OCI-M2 (cell line): ENCODE measurements at regions not wholly inside any gene's neighbourhood (a gene's known extent, or its start where the extent isn't known, plus 50 kb on each side); places are given as distances from the start of the nearest gene placed in this dataset.
"Not testable (repeated sequence)": the region's sequence is repeated elsewhere in the genome, so short reads cannot be mapped to it uniquely, and the experiment has no call there.

Experiments
- DNase-seq: peaks from one replicate; lab custom pipeline; 2025; ENCODE audit not compliant: unreplicated experiment; lab: John Stamatoyannopoulos, UW

DNA sequence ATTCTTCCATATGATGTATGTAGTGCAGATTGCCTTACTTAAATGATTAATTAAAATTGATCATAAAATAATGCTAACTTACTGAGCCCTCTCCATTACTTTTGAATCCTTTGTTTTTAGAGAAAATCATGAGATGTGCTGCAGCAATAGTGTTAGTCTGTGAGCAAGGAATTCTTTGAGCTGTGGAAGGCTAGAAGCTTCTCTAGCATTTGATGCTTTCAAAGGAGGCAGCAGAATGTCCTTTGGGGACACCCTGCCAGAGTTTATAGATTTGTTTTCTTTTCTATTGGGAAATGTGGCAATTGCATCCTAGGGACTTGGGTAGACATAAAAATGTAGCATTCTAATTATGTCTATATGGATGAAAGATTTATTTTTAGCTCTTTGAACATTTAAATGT lies 284.1 kb upstream of the SMIM30 start:
- no peak for DNase-seq

DNA sequence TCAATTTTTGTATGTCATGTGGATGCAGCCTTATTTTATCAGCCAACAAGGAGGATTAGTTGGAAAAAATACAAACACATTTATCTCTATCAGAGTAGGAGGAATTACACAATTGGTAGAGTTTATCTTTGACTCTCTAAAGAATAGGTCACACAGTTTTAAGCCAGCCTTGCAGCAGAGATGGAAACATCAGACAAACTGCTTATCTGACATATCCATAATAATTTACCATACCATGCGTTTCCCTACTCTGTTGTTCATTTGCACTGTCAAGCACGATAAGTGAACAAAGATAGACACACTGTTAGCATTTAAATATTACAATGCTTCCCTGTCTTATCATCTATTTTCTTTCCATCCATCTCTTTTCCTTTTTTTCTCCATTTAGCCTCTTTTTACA lies 283.7 kb upstream of the SMIM30 start:
- DNase-seq, result no peak

DNA sequence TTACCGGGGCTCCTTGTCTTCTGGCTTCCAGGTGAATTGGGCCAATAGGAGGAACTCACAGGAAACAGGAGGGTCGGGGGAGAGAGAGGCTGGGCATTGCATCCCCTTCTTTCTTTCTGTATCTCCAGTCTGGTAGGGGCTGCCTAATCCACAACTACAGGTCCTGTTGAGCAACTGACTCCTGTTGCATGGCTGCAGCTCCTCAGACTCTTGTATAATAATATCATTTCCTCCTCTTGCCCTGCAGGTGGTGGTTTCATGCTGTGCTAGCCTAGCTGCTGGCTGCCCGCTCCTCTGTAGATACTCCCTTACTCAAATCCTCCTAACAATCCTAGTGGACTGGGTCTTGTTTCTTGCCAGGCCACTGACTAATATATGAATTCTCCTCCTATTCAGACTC lies 276.5 kb upstream of the SMIM30 start:
- DNase-seq, result no peak

DNA sequence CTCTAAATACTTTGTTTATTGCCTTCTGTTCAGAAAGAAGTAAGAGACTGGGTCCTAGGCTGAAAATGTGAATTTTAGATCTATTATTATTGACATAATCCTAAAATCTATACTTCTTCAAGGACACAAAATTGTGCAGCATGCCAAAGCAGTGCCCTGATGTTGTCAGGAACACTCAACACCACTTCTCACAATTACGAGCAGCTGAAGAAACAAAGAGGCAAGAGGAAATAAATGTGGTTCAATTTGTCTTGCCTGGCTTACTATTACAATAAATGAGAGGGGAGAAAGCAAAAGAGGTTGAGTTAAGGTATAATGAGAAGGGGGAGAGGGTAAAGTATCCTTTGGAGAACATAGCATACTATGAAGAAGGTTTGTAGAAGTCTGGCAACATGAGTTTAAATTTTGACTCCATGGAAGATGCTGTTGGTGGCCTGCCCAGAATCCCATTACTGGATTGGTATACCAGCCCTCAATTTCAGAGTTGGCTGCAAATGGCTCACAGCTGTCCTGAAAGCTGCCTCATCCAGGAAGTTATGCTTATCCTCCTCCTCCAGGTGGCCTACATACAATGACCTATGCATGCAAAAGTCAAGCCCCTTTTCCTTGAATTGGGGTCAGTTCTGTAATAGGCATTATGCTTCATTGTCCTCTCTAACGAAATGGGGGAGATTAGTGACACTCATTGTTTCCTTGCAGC lies 274.6 kb upstream of the SMIM30 start:
- no peak for DNase-seq

DNA sequence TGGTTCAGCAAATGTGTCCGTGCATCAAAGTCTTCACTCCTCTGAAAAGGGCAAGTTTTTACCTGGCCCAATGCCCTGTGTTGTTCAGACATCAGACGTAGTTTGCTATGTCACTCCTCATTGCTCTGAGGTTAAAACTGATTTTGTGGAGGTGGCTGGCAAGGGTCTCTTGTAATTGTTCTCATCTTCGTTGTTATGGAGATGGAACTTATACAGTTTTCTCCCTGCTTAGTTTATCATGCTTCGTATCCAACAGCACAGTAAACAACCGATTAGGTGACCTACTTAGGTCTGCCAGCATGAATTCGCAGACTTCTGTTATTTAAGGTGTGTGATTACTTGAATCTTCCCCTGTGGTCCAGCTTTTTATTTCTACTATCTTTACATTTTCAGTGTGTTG lies 274.1 kb upstream of the SMIM30 start:
- no peak for DNase-seq

DNA sequence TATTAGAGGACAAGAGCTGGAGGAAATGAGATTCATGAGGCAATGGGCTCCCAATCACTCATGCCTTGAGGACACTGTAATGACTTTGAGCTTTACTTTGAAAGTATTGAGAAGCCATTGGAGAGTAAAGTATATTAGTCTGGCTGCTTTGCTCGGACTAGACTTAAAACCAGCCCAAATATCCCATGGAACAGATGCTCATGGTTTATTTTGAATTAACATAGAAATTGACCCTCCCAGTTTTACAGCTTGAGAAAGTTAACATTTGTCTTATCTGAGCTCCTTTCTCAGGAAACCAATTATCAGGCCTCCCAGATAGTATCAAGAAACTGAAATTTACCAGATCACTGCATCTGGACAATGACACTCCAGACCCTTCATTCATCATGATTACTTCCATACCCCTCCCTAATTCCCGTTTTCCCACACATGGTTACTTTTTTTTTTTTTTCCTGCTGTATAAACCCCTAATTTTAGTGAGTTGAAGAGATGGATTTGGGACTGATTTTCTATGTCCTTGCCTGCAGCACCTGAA lies 270.8 kb upstream of the SMIM30 start:
- no peak for DNase-seq

DNA sequence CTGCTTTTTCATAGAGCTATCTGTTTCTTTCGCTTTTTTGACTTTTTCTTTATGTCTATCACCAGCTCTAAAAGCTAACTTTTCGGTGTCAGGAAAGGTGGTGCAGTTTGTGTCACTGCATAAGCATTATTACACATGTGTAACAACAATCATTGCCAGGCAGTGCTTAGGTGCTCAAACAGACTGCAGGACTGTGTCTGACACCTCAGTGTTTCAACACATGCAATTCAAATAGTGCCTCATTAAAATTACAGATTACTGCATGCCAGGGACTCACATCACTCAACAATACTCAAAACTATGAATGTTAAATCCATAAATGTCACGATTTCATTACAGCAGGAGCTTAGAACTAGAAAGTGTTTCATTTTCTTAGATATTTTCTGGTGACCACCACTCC lies 265.3 kb upstream of the SMIM30 start:
- DNase-seq, result no peak

DNA sequence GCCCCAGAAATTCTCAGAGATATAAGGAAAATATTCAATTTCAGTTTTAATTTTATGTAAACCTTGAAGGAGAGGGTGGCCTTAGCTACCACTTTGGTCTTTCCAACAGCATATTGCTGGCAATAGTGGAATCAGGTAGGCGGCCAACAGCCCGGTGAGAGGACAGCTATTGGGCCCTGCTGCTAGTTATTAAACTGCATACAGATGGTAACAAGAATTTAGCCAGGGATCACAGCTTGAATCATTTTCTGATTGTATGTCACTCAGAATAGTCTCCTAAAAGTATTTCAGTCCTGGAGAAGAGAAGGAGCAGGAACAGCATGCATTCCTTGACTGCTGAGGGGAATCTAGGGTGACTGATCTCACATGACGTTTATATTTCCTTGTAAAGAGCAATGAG lies 261.4 kb upstream of the SMIM30 start:
- DNase-seq, result no peak

DNA sequence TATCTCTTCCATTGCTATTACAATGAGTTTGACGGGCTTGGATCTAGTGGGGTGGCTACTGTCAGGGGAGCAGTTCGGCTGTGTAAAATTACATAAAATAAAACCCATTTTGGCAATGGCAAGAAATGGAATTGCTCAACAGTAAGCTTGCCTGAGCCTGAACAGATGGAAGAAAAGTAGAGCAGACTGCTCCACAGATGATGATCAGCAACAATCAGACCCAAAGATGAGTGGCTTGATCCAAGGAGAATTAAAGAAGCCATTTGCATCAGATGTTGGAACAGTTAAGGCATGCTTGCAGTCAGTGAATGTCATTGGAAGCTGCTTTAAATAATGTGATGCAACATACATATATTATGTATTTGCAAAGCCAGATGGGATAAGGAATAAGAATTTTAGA lies 256.6 kb upstream of the SMIM30 start:
- no peak for DNase-seq

DNA sequence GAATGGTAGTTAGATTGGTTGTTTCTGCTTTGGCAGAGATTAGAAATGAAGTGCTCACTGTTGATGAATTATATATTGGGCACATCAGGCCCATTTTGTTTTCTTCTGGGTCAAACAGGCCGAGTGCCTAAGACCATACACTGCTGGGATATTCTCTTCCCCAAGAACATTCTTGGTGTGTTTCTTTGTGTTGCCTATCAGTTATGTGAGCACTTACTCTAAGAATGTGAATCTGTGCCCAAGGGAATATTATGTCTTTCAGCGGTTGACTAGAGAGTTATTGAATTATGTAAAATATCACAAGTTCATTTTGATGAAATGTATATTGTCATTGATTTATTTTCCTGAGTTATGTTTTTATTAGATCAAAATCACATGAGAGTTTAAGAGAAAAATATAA lies 255.5 kb upstream of the SMIM30 start:
- DNase-seq, result no peak

DNA sequence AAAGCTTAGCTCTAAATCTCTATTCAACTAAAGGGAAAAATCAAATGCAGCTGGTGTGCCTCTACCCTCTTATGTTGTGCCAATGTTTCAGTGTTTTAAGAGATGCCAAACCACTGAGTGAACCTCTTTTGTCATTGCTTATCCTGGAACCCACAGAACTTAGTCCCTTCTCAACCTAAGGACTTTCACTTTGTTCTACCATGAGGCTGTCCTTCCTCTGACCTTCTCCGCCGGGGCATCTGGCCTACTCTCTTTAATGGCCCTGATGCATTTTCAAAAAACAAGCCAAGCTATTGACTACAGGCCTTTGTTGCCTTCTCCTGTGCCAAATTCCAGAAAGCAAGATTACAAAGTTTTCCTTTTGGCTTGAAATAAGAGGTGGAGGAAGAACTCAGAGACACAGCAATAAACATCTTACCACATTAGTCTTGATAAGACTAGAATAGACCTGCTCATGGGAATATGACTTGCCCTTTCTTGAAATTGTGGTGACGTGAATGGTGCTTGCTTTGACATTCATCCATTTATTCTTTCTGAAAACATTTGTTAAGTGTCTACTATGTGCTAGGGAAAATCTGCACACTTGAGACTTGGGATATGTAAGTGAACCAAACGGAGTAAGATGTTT lies 253.2 kb upstream of the SMIM30 start:
- DNase-seq, result no peak

DNA sequence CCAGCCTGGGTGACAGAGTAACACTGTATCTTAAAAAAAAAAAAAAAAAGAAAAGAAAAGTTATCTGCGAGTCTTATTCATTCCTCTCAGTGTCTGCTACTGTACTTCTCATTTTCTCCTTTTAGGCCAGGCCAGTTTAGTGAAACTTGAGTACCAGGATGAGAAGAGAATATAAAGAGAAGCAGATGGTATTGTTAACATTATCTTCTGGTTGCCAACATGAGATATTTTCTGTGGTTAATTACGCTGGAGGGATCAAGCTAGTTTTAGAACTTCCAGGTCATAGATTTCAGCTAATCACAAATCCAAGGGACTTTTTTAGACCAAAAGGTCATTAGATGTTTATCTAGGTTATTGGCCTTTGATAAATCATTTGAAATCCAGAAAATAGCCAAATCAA lies 252.6 kb upstream of the SMIM30 start:
- DNase-seq, result no peak

DNA sequence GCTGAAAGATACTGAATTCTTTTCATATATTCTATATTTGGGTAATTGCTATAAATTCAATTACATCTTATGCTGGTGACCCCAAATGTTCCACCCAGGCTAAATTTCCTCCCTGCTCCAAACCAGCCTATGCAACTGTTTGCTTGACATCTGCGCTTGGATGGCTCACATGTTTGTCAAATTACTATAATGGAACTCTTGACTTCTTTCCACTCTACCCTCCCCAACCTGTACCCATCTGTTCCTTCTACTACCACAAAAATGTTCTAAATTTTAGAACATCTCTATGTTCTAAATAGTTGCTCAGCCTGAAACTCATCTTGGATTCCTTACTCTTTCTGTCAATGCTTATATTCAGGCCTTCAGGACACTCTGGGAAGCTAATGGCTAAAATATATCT lies 249.9 kb upstream of the SMIM30 start:
- DNase-seq, result no peak

DNA sequence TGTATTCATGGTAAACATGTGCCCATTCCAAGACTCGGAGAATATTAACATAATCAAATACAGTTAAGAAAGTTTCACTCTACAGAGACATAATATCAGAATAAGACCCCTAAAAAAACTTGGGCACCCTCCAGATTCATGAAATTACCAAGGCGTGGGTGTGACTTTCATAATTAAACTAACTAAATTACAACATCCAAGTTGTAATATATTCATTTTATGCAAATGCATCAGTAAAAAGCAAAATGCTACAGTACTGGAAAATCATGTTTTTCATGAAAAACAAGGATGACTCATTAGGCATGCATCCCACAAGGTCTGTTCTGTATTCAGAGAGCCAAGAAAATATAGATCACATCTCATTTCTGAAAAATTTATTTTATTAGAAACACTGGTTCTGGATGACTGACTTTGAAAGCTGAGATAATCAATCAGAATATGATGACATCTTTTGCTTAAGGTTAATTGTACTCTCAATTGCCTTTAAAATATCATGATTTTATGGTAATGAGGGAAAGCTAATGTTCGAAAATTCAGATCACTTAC lies 248.8 kb upstream of the SMIM30 start:
- DNase-seq, result no peak

DNA sequence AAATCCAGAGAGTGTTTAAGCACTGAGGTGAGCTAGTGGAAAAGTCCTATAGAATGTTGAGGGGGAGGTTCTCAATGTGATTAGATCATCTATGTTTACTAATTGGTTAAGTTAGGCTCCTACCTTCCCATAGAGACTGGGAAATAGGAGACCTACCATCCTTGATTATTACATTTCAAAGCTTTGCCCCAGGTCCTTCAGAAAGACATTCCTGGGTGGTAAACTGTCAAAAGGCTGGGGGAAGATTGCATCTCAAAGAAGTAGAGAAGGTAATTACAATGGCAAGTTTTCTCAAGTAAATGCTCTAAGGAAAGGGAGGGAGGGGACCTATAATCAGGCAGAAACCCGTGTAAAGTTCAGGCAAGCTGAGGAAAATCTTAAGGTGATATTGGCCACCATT lies 247.8 kb upstream of the SMIM30 start:
- DNase-seq, result no peak

DNA sequence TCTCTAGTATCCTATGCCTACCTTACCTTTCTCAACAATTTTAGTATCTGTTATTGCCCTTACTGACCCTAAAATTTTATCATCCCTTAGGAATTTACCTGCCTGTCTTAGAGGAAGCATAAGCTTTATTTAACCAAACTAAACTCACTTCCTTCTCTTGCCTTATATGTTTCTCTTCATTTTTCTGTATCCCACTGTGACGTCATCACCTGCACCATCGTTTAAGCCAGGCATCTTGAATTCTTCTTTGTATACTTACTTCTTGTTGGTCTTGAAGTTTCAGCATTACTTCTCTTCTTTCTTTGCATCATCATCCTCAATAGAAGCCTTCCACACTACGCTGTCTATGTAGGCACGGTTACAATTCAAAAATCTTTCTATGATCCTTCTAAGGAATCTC lies 231.0 kb upstream of the SMIM30 start:
- DNase-seq, result no peak

DNA sequence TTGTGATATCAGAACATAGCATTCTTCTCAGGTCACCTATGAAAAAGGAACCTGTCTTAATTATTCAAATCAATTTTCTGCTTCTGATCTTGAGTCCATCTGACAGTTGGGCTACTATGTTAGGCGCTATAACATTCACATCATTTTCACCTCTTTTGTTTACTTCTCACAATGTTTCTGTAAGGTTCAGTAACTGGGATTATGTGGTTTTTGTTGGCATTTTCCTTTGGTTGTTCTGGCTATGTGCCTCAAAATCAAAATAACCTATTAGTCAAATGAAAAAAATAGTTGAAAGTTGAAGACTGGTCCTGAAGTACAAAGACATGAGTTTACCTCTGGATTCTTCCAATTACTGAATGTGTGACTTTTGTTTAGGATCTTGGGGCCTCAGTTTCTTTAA lies 221.3 kb upstream of the SMIM30 start:
- DNase-seq, result no peak

DNA sequence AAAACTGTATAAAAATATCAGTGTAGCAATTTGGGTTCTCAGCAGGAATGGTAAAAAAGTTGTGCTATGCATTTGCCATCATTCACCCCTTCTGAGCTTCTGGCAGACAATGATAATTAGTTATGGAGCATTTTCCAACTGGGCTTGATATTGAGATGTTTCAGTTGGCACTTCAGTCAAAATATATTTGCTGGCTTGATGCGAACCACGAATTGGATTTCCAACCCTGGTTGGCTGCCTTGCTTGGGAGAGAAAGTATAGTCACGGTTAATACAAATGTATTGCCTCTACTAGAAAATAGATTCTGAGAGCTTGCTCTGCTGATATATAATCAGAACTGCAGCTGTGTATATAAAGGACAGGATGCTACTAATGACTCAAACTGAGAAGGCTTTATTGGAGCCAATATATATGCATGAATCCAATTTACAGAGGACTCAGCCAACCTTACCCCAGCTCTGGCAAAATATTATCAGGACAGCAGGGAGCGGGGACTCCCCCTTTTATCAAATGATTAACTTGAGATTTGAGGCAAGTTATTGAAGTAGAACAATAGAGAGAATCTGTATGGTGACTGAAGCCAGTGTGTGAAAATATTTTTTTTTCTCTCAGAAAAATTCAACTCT lies 219.8 kb upstream of the SMIM30 start:
- DNase-seq, result no peak

DNA sequence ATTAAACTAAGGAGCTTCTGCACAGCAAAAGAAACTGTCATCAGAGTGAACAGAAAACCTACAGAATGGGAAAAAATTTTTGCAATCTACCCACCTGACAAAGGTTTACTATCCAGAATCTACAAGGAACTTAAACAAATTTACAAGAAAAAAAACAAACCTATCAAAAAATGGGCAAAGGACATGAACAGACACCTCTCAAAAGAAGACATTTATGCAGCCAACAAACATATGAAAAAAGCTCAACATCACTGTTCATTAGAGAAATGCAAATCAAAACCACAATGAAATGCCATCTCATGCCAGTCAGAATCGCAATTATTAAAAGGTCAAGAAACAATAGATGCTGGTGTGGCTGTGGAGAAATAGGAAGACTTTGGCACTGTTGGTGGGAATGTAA lies 218.5 kb upstream of the SMIM30 start:
- DNase-seq, result not testable (repeated sequence)

DNA sequence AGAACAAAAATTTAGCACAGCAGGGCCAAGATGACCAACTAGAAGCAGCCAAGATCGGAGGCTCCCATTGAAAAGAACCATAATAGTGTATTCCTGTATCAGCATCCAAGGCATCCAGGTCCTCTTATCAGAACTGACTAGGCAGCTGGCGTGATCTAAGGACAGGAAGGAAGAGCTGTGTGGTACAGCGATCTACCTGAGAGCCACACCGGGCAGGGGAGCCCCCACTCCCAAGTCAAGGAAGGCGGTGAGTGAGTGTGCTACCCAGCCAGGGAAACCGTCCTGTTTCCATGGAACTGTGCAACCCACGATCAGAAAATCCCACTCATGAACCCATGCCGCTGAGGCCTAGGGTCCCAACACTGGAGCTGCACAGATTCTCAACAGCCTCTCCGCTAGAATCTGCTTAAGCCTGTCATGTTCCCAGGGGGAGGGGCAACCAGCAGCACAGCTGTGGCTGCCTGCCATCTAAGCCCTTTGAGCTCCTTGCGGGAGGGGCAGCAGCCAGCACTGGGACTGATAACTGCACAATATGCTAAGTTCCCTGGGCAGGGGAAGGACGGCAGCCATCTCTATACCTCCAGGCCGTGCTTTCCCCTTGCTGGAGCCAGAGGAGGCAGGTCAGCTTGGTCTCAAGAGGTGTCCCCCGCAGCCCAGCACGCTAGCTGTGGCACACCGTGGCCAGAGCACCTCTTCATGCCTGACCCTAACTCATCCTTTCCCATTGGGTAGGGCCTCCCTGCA lies 213.0 kb upstream of the SMIM30 start:
- DNase-seq, result no peak

DNA sequence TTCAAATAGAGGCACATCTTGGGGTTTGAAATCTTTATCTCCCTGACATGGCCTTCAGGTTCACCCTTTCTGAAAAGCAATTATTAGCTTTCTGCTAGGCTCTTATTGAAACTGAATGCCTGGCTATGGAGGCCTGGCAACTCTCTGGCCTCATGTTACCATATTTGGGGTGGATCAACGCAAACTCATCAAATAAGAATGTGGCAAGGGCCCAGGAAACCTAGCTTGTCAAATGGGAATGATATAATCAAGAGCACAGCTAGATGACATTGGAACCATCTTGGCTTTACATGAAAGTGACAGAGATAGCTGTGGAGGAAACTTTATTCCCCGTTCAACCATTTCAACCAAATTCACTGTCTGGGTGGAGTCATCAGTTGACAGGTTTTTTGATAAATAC lies 202.8 kb upstream of the SMIM30 start:
- DNase-seq, result no peak
